Gastroesophageal sphincter (tissue), 4 donors: ENCODE measurements at regions not wholly inside any gene's neighbourhood (a gene's known extent, or its start where the extent isn't known, plus 50 kb on each side); places are given as distances from the start of the nearest gene placed in this dataset.

Experiments
- ATAC-seq: fragments of 150-250 bp; one replicate; pipeline ENCODE4 v1.9.1; 2016; ENCODE audit warnings: mild to moderate bottlenecking, moderate library complexity
- H3K27ac ChIP-seq, 4 donors: fragments of 200-600 bp; sonication (generic) in 3 of 4; 1 replicate in 3 of 4; 2 replicates in 1 of 4; pipeline ENCODE4 v1.5.1; 2016 to 2019
- H3K27me3 ChIP-seq: fragments of 200-600 bp; sonication (generic); one replicate; pipeline ENCODE4 v1.5.1; 2019
- H3K36me3 ChIP-seq, 2 donors: fragments of 200-600 bp; sonication (generic); one replicate each; pipeline ENCODE4 v1.5.1; 2019; ENCODE audit warnings: control low read depth in 1 of 2
- H3K4me1 ChIP-seq, 3 donors: fragments of 200-600 bp; sonication (generic); 1 replicate in 2 of 3; 2 replicates in 1 of 3; pipeline ENCODE4 v1.5.1; 2016 to 2019; ENCODE audit warnings: control low read depth in 2 of 3
- H3K4me3 ChIP-seq, 2 donors: fragments of 200-600 bp; sonication (generic); one replicate each; pipeline ENCODE4 v1.5.1; 2019; ENCODE audit warnings: mild to moderate bottlenecking in 1 of 2, moderate library complexity in 1 of 2
- H3K9me3 ChIP-seq, 3 donors: fragments of 200-600 bp; sonication (generic); one replicate each; pipeline ENCODE4 v1.5.1; 2017 to 2019; ENCODE audit warnings: control low read depth in 2 of 3
- CTCF ChIP-seq, 4 experiments: fragments of 200-600 bp in 2 of 4; fragments of 450-650 bp in 2 of 4; sonication (generic) in 1 of 4; IDR thresholded peaks; one replicate each; pipeline ENCODE4 v1.5.1; 2017 to 2019; ENCODE audit warnings: antibody characterized with exemption in 4 of 4, mild to moderate bottlenecking in 2 of 4, moderate library complexity in 2 of 4
- EP300 ChIP-seq: sonication (generic); formaldehyde crosslinking; IDR thresholded peaks from one replicate; pipeline ENCODE4 v1.6.1; 2017; ENCODE audit warnings: antibody characterized with exemption, mild to moderate bottlenecking
- POLR2A ChIP-seq, 2 donors: fragments of 450-650 bp; IDR thresholded peaks; one replicate each; pipeline ENCODE4 v1.6.1; 2017; ENCODE audit warnings: antibody characterized with exemption in 2 of 2, mild to moderate bottlenecking in 2 of 2, moderate library complexity in 1 of 2
- POLR2AphosphoS5 ChIP-seq: sonication (generic); formaldehyde crosslinking; IDR thresholded peaks from one replicate; pipeline ENCODE4 v1.6.1; 2017; ENCODE audit warnings: antibody characterized with exemption
- WGBS, 2 donors: methylation state at CpG; one replicate each; pipeline ENCODE4 v1.1.5; 2018; ENCODE audit warnings: low coverage in 1 of 2; 5-methylcytosine and 5-hydroxymethylcytosine counted together

GRCh38 chr1:229882621-229883020, 184.4 kb upstream of the GALNT2 start:
- H3K36me3 ChIP-seq = no peaks in the 10 kb centered on the region
- peaks cover 0 to 65% (median 0%) of the 10 kb centered on the region in 3 donors for H3K4me1 ChIP-seq
- H3K27ac ChIP-seq = no peak overlapping the region
- H3K4me3 ChIP-seq = no peak overlapping the region
- H3K27me3 ChIP-seq = no peaks in the 10 kb centered on the region
- WGBS, 2 donors = 58 to 64% methylated on average over 3 to 4 of the region's 5 CpGs
- H3K9me3 ChIP-seq = no peaks in the 10 kb centered on the region
- no peak for ATAC-seq
- TF ChIP-seq CTCF (IDR thresholded peaks at IDR 0.05) = no peak
- TF ChIP-seq POLR2AphosphoS5 = no peak
- TF ChIP-seq POLR2A (IDR thresholded peaks at IDR 0.05) = no peak
- TF ChIP-seq EP300 = no peak

- ATAC-seq = no peak
- Histone ChIP-seq H3K27me3 (no peaks in the 10 kb centered on the region), H3K9me3 (no peaks in the 10 kb centered on the region), H3K4me1 (peaks cover 0 to 66% (median under 1%) of the 10 kb centered on the region in 3 donors), H3K36me3 (no peaks in the 10 kb centered on the region), H3K4me3 (no peak overlapping the region), H3K27ac (no peak overlapping the region)
- 78 to 83% methylated on average over 6 to 7 of the region's 7 CpGs for WGBS, 2 donors
- TF ChIP-seq CTCF (IDR thresholded peaks at IDR 0.05) (no peak), POLR2AphosphoS5 (no peak), POLR2A (IDR thresholded peaks at IDR 0.05) (no peak), EP300 (no peak)
These were observed 183.4 kb upstream of the GALNT2 start for GRCh38 chr1:229883504-229884200.

- Histone ChIP-seq H3K4me3 (no peak overlapping the region), H3K27ac (no peak overlapping the region), H3K36me3 (no peaks in the 10 kb centered on the region), H3K27me3 (no peaks in the 10 kb centered on the region), H3K9me3 (no peaks in the 10 kb centered on the region), H3K4me1 (peaks cover 0 to 67% (median 7%) of the 10 kb centered on the region in 3 donors)
- 40 to 67% methylated on average over 1 of the region's 4 CpGs for WGBS, 2 donors
- no peak for ATAC-seq
- no peak for TF ChIP-seq POLR2A (IDR thresholded peaks at IDR 0.05)
- TF ChIP-seq POLR2AphosphoS5 = no peak
- TF ChIP-seq CTCF (IDR thresholded peaks at IDR 0.05) = no peak
- TF ChIP-seq EP300 = no peak
These were observed 182.3 kb upstream of the GALNT2 start for GRCh38 chr1:229884765-229885164.

GRCh38 chr1:229885568-229886495, 181.2 kb upstream of the GALNT2 start:
- Histone ChIP-seq H3K27me3 (no peaks in the 10 kb centered on the region), H3K4me3 (no peak overlapping the region), H3K9me3 (no peaks in the 10 kb centered on the region), H3K4me1 (peaks cover 0 to 62% (median 7%) of the 10 kb centered on the region in 3 donors), H3K36me3 (no peaks in the 10 kb centered on the region), H3K27ac (peak overlapping the region in 3 of 4 donors; percentile 62 to 85 (median 83))
- no peak for ATAC-seq
- no peak for TF ChIP-seq POLR2A (IDR thresholded peaks at IDR 0.05)
- no peak for TF ChIP-seq POLR2AphosphoS5
- TF ChIP-seq CTCF (IDR thresholded peaks at IDR 0.05) = no peak
- no peak for TF ChIP-seq EP300
- 79 to 87% methylated on average over 5 to 8 of the region's 12 CpGs for WGBS, 2 donors
